Lower lobe of right lung (tissue), 2 donors: ENCODE measurements at regions not wholly inside any gene's neighbourhood (a gene's known extent, or its start where the extent isn't known, plus 50 kb on each side); places are given as distances from the start of the nearest gene placed in this dataset.

Experiments
- ATAC-seq, 2 donors: fragments of 200-7000 bp; cut with Tn5 transposase; one replicate each; pipeline ENCODE4 v1.9.1; 2020 to 2022; ENCODE audit warnings: mild to moderate bottlenecking in 2 of 2, moderate library complexity in 2 of 2
- DNase-seq: peaks from one replicate; pipeline ENCODE4 v3.0.0-alpha.2; 2020
- H3K27ac ChIP-seq: fragments of 200-600 bp; one replicate; pipeline ENCODE4 v1.8.0; 2022
- H3K27me3 ChIP-seq: fragments of 200-600 bp; one replicate; pipeline ENCODE4 v1.8.0; 2022; ENCODE audit warnings: low read depth
- H3K36me3 ChIP-seq: fragments of 200-600 bp; one replicate; pipeline ENCODE4 v1.8.0; 2022; ENCODE audit warnings: mild to moderate bottlenecking
- H3K4me1 ChIP-seq: fragments of 200-600 bp; one replicate; pipeline ENCODE4 v1.8.0; 2022
- H3K4me3 ChIP-seq: fragments of 200-600 bp; one replicate; pipeline ENCODE4 v1.8.0; 2022; ENCODE audit warnings: mild to moderate bottlenecking
- H3K9me3 ChIP-seq: fragments of 200-600 bp; one replicate; pipeline ENCODE4 v1.8.0; 2022
- CTCF ChIP-seq: fragments of 200-600 bp; IDR thresholded peaks from one replicate; pipeline ENCODE4 v1.8.0; 2022; ENCODE audit warnings: antibody characterized with exemption, mild to moderate bottlenecking
- intact Hi-C: fragments of 100-400 bp; cut with DNase I; formaldehyde crosslinking; loops from one replicate; pipeline ENCODE4 v1.11.0; 2022
- donor health status: DM: no; HTN: yes; CAD: no; lungs with severe emphysema.

- intact Hi-C loops: no loop called here
- no peak overlapping the region for H3K27ac ChIP-seq
- DNase-seq: no peak
- ATAC-seq: no peak
- peaks cover 3% of the 10 kb centered on the region for H3K9me3 ChIP-seq
- H3K27me3 ChIP-seq: no peaks in the 10 kb centered on the region
- no peak overlapping the region for H3K4me3 ChIP-seq
- H3K4me1 ChIP-seq: no peaks in the 10 kb centered on the region
- H3K36me3 ChIP-seq: no peaks in the 10 kb centered on the region
- TF ChIP-seq CTCF: no peak
Measured at GRCh38 chr10:123327450-123327849, 173.2 kb downstream of the BUB3 start.

- intact Hi-C loops: no loop called here
- H3K4me1 ChIP-seq: no peaks in the 10 kb centered on the region
- no peaks in the 10 kb centered on the region for H3K27me3 ChIP-seq
- no peak for TF ChIP-seq CTCF
- H3K27ac ChIP-seq: no peak overlapping the region
- no peaks in the 10 kb centered on the region for H3K36me3 ChIP-seq
- no peak for DNase-seq
- H3K4me3 ChIP-seq: no peak overlapping the region
- no peak for ATAC-seq
- peaks cover 3% of the 10 kb centered on the region for H3K9me3 ChIP-seq
Measured at GRCh38 chr10:123327896-123328295, 173.7 kb downstream of the BUB3 start.

- TF ChIP-seq CTCF: no peak
- no peaks in the 10 kb centered on the region for H3K4me1 ChIP-seq
- ATAC-seq (no peak), DNase-seq (no peak)
- intact Hi-C loops: no loop called here
- H3K36me3 ChIP-seq: no peaks in the 10 kb centered on the region
- no peaks in the 10 kb centered on the region for H3K27me3 ChIP-seq
- peaks cover under 1% of the 10 kb centered on the region for H3K9me3 ChIP-seq
- no peak overlapping the region for H3K27ac ChIP-seq
- no peak overlapping the region for H3K4me3 ChIP-seq
Measured at GRCh38 chr10:123331438-123331837, 177.2 kb downstream of the BUB3 start.

GRCh38 chr10:123346581-123346980, 192.4 kb downstream of the BUB3 start:
- no peaks in the 10 kb centered on the region for H3K36me3 ChIP-seq
- no peak for TF ChIP-seq CTCF
- intact Hi-C loops: no loop called here

GRCh38 chr10:123348691-123349572, 194.7 kb downstream of the BUB3 start:
- H3K27me3 ChIP-seq: no peaks in the 10 kb centered on the region
- no peaks in the 10 kb centered on the region for H3K36me3 ChIP-seq
- no peaks in the 10 kb centered on the region for H3K4me1 ChIP-seq
- H3K4me3 ChIP-seq: no peak overlapping the region
- intact Hi-C loops: no loop called here
- no peaks in the 10 kb centered on the region for H3K9me3 ChIP-seq
- H3K27ac ChIP-seq: no peak overlapping the region
- ATAC-seq (no peak), DNase-seq (no peak)
- no peak for TF ChIP-seq CTCF

More at GRCh38 chr10:123346581-123346980, 192.4 kb downstream of the BUB3 start:
- ATAC-seq (no peak), DNase-seq (no peak)
- Histone ChIP-seq H3K4me1 (no peaks in the 10 kb centered on the region), H3K27ac (no peak overlapping the region), H3K27me3 (no peaks in the 10 kb centered on the region), H3K9me3 (no peaks in the 10 kb centered on the region), H3K4me3 (no peak overlapping the region)
